ENCODE measurements at regions not wholly inside any gene's neighbourhood (a gene's known extent, or its start where the extent isn't known, plus 50 kb on each side); places are given as distances from the start of the nearest gene placed in this dataset.
"Not testable (repeated sequence)": the region's sequence is repeated elsewhere in the genome, so short reads cannot be mapped to it uniquely, and the experiment has no call there.

DNA sequence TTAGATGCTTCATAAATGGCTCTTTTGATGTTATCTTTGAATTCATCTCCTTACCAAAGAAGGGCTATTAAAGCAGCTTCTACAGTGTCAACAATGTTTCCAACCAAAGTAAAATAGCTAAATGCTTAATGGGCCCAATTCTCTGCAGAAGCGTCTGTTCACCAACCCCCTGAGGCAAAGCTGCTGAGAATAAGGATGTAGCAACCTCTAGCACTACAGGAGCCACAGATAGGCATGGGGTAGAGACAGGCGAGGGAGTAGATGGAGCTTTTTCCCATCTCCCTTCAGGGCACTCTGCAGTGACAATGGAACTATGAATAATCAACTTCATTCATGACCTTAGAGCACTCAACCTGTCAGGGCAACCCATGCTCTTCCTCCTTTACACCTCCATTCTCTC is 134.1 kb downstream of the FZD1 start:
- no peak for DNase-seq (ENCODE audit: low read depth, low spot score)

DNA sequence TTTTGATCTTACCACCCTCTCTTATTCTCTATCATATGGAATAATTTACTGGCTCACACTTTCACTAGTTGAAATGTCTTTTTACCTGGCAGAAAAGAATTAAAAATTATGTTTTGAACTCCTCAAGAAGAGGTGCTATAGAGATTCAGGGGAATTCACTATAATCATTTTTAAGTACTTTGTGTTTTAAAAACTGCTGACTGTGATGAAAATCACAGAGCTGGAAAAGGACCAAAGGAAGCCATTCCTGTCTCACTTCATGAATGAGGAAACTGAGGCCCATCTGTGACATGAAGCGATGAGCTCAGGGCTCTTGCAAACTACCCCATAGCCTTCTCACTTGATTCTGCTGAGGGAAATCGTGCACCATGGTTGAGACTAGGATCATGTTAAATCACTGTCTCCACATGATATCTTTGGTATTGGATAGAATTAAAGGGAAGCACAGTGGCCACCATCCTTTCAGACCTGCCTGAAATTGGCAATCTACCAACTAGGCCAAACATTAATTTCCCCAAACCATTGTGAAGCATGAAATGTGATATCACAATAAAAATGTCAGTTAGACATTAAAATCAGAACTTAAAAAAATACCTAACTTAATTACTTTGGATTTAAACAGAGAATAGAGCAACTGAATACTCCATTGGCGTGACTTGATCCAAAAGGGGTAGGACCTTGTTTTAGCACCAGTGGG is 141.0 kb downstream of the FZD1 start:
- DNase-seq (ENCODE audit: low read depth, low spot score): no peak

DNA sequence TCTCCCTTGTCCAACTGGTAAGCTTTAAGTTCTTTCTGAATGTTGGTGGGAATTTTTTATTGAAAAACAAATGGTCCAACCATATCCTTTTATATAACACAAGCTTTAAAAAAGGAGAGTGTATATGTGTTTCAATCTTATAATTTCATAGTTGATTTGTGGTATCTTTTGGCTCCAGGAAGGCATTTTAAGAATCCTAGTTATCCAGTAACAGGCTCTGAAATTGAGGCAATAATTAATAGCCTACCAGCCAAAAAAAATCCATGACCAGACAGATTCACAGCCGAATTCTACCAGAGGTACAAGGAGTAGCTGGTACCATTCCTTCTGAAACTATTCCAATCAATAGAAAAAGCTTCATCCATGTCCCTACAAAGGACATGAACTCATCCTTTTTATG is 141.6 kb downstream of the FZD1 start:
- not testable (repeated sequence) for DNase-seq (ENCODE audit: low read depth, low spot score)

DNA sequence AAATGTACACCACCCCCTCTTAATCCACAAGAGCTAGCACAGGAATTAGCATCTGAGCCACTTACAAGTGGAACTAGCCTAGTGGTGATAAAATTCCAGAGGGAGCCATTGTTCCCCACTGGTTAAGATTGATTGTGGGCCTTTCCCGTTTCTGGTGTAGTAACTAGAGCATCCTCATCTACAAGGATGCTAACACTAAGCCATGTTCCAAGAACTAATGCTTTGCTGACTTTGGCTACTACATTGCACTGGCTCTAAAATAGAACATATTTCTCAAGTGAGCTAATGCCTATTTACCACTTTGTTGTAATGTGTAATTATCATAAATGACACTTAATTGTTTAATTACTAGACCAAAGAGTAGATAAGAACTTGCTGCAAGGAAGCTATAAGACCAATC is 143.7 kb downstream of the FZD1 start:
- DNase-seq (ENCODE audit: low read depth, low spot score): no peak

DNA sequence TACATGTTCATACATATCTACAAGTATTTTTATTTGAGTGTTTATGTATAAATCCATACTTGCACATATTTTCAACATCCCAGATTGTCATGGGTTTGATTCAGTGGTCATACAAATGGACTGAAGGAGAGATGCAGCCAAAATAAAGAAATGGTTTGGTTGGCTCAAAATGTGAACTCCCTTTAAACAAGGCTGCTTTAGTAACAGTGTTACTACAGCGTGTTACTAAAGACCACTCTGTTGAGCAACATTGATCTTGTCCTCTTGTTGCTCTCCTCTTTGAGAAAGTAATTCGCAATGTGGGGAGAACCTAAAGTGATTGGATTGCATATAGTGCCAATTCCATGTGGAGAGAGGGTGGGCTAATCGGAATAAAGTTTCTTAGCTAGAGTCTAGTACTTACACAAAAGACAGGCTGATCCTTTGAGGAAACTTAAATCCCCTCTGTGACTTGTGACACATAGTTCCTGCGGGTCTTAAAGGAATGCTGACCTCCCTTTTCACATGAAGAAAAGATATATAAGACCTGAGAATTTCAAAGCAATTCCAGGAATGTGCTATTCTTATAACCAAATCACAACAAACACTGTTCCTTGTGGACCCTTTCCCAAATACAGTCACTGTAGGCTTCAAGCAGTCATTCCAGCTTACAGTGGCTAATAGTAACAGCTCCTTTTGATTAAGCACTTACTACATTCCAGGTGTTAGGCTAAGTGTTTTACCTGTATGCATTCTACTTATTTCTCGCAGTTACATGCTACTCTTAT is 144.3 kb downstream of the FZD1 start:
- DNase-seq (ENCODE audit: low read depth, low spot score): peak; percentile 47

DNA sequence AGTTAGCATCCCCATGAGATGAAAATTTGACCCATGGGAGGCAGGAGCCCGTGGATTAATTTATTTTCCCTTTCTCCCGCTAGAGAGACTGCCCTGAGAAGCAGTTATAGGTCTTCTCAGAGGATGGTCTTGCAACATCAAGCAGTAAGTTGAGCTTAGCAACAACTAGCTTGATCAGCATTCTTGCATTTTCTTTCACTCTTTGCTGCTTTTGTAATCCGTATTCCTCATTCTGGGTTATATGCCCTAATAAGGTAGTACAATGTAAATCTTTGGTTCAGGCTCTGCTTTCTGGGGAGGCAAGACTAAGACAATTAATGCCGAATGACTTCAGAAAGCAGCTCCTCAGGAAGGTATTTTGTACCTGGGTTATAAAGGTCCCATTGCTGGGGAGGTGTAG is 146.8 kb downstream of the FZD1 start:
- DNase-seq (ENCODE audit: low read depth, low spot score): peak; percentile 23

DNA sequence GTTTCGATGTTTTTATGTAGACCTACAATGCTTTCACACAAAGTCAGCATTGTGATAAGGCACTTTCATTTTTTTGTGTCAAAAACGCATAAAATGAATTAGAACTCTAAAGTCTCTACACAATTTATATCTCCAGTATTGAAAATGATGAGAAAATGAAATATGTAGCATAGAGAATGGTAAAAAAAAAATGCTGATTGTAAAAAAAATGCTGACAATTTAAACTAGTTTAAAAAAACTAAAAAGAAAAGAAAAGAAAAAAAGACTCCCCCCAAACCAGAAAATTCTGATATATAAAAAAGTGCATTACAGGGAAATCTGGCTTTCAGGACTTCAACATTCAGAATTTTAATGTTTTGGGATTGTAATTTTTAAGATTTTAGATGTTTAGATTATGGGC is 148.1 kb downstream of the FZD1 start:
- DNase-seq (ENCODE audit: low read depth, low spot score): no peak

DNA sequence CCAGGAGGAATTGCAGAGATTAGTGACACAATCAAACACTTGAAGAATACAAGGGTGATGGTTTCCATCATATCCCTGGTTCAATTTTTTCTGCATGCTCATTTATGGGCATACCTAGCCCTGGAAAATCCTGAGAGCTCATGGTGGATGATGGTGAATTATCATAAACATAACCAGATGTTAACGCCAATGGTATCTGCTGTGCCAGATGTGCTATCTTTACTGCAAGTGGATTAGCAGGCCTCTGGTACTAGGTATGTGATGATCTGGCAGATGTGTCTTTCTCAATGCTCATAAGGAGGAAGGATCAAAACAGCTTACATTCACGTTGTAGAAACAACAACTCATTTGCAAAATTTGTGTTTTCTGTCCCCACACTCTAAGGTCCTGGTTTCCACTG is 150.5 kb downstream of the FZD1 start:
- DNase-seq (ENCODE audit: low read depth, low spot score): no peak

DNA sequence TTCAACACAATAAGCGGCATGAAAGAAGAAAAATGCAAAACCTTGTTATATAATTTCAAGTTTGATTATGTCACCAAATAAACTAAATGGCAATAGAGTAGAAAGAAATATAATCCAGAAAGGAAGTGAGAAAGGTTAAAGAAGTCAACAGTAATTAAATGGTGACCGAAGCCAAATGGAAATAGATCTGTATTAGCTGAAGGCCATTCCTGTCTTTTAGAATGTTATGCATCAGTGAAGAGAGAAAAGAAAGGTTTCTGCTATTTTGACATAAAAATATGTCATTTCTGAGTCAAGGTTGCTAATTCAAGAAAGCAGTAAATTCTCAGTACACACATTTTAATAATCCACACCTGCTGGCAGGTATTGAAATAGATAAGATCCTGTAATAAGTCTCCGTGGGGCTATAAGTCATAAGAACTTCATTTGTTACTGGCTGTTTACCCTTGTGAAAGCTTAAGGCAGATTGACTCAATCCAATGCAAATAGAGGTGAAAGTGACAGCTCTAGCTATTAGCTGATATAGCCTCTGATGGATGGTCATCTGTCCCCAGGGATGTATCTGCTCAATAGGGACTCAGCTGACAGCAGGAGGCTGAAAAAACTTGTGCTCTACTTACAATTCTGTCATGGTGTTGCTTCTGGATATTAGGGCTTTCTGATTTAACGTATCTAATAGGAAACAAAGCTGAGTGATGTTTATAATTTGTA is 152.1 kb downstream of the FZD1 start:
- DNase-seq (ENCODE audit: low read depth, low spot score): no peak

DNA sequence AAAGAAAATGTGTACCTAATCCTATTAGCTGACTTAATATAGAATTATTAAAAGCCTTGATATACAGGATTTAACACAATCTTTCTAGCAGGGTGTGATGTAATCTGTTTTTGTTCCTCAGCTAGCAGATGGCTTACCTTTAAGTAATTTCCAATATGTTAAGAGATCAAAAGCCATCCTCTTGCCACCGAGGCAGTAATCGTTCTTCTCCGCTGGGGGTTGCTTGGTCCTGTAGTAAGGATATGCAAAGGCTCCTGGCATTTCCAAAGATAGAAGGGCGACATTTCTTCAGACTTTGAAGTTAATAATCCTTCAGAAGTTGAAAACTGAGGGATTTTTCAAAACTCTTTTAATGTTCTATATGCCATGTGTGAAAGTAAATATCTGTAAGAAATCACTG is 156.4 kb downstream of the FZD1 start:
- no peak for DNase-seq (ENCODE audit: low read depth, low spot score)

DNA sequence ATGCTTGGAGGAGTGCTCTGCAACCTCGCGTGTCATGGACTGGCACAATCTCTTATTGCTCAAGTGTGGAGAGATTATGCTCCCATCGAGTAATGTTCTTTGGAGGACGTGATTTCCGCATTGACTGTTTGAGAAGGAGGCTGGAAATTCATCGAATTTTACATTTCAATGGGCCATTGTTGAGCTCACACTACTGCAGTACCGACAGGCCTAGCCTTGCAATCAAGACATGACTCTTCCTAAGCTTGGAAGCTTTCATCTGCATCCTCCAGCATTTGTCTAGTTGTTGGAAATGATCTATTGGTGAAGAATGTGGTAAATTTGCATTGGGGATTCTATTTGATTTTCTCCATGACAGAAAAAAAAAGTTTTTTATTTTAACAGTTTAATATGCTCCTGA is 156.8 kb downstream of the FZD1 start:
- no peak for DNase-seq (ENCODE audit: low read depth, low spot score)

DNA sequence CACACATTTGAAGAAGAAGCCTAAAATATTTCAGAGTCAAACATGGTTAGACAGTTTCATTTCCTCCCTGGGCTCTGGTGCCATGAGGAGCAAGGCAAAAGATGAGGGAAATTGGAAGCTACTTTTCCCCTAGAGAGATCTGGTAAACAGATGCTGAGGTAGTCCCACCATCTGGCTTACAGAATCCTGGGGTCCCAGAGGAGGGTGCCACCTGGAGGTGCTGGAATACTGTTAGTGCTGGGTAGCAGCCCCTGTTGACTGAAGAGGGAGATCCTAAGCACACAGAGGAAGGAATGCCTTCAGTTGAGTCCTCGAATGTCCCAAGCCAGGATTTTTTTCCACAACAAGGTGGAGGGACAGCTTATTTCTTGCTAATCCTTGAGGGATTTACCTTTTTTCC is 160.1 kb downstream of the FZD1 start:
- no peak for DNase-seq (ENCODE audit: low read depth, low spot score)

DNA sequence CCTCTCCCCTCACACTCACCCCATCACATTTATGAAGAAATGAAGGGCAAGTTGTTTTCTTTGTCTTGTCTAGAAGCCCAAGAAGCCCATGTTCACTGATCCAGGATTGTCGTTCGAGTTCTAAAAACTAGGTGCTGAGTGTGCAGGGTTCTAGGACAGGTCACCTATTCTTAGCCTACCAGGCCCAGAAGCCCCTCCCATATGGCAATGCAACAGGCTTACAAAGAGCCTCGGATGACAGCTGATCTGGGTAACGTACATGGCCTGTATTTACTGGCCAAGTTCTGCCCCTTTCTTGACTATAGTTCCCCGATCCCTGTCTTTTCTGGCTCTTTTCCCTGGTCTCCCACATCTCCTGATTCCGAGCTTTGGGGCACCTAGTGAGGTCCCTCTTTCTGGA is 160.9 kb downstream of the FZD1 start:
- DNase-seq (ENCODE audit: low read depth, low spot score): no peak

DNA sequence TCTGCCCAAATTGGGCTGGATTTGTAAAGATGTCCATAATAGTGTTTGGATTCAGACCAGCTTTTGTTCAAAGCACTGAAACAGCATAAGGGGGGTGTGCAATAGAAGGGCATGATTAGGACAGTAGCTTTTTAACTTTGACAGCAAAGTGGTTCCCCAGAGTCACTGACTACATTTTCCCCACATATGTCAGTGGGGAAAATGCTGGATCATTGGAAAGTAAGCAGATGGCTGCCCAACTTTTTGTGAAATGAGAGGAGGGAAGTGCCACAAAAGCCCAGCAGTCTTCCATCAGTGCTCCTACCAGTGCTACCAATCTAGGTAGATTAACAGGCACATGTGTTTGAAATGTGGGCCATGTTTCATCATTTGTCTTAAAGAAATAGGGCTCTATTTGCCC is 162.8 kb downstream of the FZD1 start:
- no peak for DNase-seq (ENCODE audit: low read depth, low spot score)

DNA sequence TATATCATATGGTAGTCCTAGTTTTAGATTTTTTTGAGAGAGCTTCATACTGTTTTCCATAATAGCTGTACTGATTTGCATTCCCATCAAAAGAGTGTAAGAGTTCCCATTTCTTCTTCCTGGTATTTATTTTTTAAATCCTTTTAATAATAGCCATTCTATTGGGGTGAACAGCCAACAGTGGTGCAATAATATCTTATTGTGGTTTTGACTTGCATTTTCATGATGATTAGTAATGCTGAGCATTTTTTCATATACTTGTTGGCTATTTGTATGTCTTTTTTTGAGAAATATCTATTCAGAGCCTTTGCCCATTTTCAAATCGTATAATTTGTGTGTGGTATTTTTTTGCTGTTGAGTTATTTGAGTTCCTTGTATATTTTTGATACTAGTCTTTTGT is 167.4 kb downstream of the FZD1 start:
- no peak for DNase-seq (ENCODE audit: low read depth, low spot score)

DNA sequence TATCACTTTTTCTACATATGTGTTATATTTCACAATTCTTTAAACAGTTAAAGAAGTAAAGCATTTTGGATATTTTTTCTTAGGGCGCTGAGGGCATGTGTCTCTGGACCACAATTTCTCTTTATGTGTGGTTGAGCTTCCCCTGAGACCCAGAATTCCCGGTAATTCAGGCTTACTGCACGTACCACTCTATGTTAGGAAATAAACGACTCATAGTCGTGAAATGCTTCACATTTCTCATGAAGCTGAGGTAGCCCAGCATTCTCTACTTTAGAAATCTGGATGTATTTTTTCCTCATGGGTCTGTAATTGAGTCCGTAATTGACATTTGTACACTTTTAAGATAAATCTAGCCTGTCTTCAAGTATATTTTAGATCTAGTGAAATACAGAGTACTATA is 170.6 kb downstream of the FZD1 start:
- DNase-seq (ENCODE audit: low read depth, low spot score): no peak

DNA sequence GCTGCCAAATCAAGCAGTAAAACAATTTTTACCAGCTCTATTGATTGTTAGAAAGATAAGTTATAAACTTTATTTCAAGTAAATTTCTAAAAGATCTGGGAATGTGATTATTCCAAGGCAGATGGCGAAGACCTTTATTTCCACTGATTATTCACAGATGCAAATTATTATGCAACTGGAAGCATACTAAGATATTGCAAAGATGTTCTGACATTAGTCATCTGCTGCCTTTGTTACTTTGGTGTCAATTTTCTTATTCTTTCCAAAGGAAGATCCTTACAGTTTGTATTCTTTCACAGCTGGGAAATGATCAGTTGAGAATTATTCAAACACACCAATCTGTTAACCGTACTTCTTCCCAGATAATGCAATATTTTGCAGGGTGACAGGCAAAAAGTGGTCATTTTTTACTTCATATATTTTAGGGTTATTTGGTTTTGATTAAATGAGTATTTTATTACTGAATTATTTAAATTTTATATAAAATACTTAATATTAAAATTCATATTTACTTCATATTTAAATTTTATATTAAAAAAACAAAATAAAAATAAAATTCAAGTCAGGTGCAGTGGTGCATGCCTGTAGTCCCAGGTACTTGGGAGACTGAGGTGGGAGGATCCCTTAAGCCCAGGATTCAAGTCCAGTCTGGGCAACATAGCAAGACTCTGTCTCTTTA is 171.3 kb downstream of the FZD1 start:
- DNase-seq (ENCODE audit: low read depth, low spot score): no peak

DNA sequence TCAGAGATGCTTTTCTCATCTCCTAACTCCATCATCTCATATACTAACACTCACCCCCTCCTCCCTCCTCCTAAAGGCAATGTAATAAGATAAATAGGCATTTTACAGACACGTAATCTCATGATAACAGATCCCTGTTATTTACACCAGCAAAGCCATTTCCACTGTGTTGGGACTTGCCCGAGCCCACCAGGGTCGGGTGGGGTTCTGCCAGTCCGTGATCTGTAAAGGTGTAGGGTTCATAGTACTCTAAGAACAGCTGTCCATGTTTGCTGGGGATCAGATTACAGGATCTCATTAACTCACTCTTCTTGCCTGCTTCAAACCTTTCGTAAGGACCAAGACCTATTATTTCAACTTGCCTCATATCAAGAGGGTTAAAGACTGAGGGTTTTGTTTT is 172.4 kb downstream of the FZD1 start:
- no peak for DNase-seq (ENCODE audit: low read depth, low spot score)

DNA sequence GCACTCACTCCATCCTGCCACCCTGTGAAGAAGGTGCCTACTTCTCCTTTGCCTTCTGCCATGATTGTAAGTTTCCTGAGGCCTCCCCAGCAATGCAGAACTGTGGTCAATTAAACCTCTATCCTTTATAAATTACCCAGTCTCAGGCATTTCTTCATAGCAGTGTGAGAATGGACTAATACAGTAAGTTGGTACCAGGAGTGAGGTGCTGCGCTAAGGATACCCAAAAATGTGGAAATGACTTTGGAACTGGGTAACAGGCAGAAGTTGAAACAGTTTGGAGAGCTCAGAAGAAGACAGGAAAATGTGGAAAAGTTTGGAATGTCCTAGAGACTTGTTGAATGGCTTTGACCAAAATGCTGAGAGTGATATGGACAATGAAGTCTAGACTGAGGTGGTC is 176.0 kb downstream of the FZD1 start:
- DNase-seq (ENCODE audit: low read depth, low spot score): not testable (repeated sequence)

DNA sequence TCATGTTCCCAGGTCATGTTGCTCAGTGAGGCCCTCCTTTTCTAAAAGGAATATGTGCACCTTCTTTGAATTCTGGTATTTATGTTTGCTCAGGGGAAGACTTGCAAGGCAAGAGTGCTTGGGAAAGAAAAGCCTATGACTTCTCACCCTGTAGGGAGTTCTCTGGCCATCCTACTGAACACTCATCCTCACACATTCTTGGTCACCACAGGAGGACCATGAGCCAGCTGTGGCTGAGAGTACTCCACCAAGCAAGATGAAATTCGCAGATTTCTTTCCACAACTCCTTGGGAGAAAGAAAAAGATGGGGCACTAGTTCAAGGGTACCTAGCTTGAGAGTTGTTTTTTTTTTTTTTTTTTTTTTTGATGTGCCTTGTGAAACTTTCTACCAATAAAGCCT is 179.6 kb downstream of the FZD1 start:
- DNase-seq (ENCODE audit: low read depth, low spot score): no peak

DNA sequence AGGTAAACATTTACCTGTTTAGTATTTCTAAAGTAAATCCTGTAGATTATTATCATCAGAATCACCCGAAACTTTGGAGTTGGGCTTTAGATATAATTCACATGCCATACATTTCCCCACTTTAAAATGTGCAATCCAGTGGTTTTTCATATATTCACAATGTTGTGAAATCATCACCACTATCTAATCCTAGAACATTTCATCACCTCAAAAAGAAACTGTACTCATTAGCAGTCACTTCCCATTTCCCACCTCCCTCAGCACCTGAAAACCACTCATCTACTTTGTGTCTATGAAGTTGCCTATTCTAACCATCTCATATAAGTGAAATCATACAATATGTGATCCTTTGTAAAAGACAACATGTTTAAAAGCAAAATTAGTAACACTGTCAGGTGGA is 182.6 kb downstream of the FZD1 start:
- no peak for DNase-seq (ENCODE audit: low read depth, low spot score)

DNA sequence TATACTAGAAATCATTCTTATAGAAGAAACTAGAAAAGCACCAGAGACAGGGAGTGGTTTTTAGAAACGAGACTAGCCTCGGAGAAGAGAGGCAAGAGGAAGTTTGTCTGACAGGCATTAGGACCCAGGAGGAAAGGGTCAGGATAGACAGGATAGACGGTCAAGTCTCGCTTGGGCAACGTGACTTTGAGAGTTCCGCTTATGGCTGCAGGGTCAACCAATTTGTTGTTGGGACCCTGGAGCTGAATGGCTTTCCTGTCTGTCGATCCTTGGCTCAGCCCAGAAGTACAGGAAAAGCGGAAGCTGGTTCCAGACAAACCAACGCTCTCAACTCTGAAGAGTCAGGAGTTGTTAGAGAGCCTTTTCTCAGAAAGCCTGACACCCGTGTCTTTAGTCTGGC is 191.2 kb downstream of the FZD1 start:
- DNase-seq (ENCODE audit: low read depth, low spot score): no peak

All from iPS DF 19.7 (cell line).